ENCODE measurements at regions not wholly inside any gene's neighbourhood (a gene's known extent, or its start where the extent isn't known, plus 50 kb on each side); places are given as distances from the start of the nearest gene placed in this dataset.
"Not testable (repeated sequence)": the region's sequence is repeated elsewhere in the genome, so short reads cannot be mapped to it uniquely, and the experiment has no call there.

DNA sequence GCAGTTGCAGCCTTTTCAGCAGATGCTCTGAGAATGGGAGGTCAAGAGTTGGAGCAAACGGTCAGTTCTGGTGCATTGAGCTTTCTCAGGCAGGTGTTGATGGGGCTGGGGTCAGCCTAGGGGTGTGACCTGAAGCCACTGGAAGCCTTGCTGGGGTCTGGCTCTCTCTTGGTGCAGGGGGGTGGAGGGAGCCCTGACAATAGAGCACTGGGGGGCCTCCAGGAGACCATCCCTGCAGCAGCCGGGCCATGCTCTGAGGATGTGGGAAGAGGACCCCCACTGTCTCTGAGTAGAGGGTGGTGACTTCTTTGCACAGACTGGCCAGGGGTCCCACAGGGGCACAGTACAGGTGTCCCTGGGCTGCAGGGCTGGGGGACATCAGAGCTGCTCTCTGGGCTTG is 528.8 kb downstream of the GOLGA6L6 start:
- H3K27me3 Mint-ChIP-seq, H3K4me1 Mint-ChIP-seq, H3K9me3 Mint-ChIP-seq, H3K4me3 Mint-ChIP-seq, H3K27ac Mint-ChIP-seq, DNase-seq, H3K36me3 Mint-ChIP-seq: not testable (repeated sequence)

DNA sequence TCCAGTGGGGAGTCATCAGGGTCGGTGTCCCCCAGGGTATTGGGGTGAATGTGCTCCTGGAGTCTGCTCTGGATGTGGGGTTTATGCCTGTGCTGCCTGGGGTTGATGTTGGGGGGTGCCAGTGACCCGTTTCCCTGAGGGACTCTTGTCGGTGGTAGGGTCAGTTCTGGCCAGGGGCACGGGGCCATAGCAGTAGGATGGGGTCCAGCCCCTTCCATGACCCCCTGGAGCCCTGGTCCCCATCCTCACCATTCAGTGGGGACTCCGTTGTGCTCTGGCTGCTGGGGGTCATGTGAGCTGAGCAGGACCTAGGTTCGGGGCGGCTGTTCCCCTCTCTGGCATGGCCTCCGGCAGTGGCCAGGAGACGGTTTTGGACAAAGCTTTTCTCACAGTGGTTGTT is 530.8 kb downstream of the GOLGA6L6 start:
- H3K27ac Mint-ChIP-seq, H3K27me3 Mint-ChIP-seq, H3K4me3 Mint-ChIP-seq, H3K36me3 Mint-ChIP-seq, H3K9me3 Mint-ChIP-seq, H3K4me1 Mint-ChIP-seq, DNase-seq: not testable (repeated sequence)

DNA sequence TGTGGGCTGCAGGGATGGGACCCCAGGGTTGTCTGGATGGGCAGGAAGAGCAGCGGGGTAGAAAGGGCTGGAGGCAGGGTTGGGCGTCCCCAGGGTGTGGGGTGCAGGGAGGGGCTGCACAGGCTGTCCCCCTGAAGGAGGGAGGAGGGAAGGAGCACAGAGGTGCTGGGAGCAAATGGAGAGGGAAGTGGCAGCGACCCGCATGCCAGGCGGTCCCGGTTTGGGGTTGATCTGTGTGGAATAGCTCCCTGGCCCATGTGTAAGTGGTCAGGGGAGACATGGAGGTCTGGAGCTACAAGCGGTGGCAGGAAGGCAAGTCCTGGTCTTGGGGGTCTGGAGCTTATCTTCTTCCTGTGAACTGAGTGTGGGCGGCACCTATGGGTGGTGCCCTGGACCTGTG is 532.0 kb downstream of the GOLGA6L6 start:
- not testable (repeated sequence) for H3K9me3 Mint-ChIP-seq, H3K36me3 Mint-ChIP-seq, H3K27ac Mint-ChIP-seq, DNase-seq, H3K4me3 Mint-ChIP-seq, H3K27me3 Mint-ChIP-seq, H3K4me1 Mint-ChIP-seq

DNA sequence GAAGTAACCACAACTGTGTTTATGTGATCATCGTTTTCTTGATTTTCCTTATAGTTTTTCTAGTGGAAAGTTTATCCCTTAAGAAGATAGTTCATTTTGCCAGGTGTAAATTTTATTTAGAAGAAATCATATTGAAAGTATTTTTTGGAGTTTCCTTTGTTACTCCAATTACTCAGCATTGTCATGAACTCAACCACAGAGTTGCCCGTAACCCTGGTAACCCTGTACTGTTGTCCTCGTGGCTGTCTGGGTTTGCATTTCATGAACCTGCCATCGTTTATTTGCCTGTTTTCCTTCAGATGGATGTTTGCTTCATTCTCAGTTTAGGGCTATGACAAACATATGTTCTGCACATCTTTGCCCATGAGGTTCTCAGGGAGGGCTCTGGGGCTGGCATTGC is 534.3 kb downstream of the GOLGA6L6 start:
- H3K27ac Mint-ChIP-seq, H3K4me1 Mint-ChIP-seq, H3K9me3 Mint-ChIP-seq, DNase-seq, H3K27me3 Mint-ChIP-seq, H3K4me3 Mint-ChIP-seq, H3K36me3 Mint-ChIP-seq: not testable (repeated sequence)

DNA sequence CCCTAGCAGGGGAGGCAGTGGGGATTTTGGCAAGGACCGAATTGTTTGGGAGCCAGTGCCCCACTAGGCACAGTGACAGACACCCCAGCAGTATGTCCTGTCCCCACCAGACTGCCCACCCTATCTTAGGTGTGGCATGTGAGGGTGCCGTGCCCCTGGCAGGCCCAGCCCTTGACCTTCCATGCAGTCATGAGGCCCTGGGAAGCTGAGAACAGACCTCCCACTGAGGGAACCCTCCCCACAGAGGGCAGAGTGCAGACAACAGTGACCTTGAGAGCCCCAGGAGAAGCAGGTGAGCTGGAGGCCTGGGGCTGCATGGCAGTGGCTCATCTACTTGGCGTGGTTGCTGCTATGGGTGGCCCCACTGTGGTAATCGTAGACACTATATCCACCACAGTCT is 538.1 kb downstream of the GOLGA6L6 start:
- H3K36me3 Mint-ChIP-seq, H3K9me3 Mint-ChIP-seq, H3K27ac Mint-ChIP-seq, H3K27me3 Mint-ChIP-seq, H3K4me3 Mint-ChIP-seq, DNase-seq, H3K4me1 Mint-ChIP-seq: not testable (repeated sequence)

DNA sequence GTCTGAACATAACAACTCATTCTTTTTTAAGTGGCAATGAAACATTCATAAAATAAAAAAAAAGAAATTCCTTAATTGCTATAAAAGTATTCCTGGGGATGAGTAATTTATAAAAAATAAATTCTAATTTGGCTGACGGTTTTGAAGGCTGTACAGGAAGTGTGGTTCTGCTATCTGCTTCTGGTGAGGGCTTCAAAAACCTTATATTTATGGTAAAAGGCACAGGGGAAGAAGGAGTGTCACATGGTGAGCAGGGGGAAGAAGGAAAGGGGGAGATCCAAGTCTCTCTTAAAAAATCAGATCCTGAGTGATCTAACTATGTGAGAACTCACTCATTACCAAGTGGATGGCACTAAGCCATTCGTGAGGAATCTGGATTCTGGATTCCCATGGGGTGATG is 539.0 kb downstream of the GOLGA6L6 start:
- H3K36me3 Mint-ChIP-seq, H3K27ac Mint-ChIP-seq: not testable (repeated sequence)

DNA sequence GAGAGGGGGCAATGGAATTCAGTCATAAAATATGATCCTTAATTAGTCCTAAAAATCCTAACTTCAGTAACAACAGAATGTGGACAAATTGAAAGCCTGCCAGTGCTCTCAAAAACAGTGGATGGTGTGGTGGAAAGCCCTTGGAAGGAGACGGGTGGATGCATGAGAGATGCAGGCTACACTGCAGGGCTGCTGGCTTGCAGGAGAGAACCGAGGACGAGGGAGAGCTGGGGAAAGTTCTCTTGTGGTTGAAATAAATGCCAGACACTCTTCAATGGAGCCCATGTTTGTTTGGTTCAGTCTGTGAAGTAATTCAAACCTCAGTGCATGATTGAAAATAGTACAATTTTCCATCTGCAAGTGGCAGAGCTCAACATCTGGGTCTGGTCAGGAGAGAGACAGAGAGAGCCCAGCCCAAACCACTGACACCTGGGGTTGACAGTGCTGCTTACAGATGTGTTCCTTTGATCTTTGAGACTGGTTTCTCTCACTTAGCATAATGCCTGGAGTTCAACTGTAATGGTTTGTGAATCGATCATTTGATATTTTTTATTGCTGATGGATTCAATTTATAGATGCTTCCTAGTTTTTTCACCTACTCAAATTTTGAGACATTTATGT is 544.9 kb downstream of the GOLGA6L6 start:
- not testable (repeated sequence) for DNase-seq, H3K27ac Mint-ChIP-seq, H3K4me1 Mint-ChIP-seq, H3K36me3 Mint-ChIP-seq, H3K27me3 Mint-ChIP-seq, H3K9me3 Mint-ChIP-seq, H3K4me3 Mint-ChIP-seq

More for the DNA sequence above, 539.0 kb downstream of the GOLGA6L6 start:
- not testable (repeated sequence) for H3K4me3 Mint-ChIP-seq, H3K27me3 Mint-ChIP-seq, DNase-seq, H3K9me3 Mint-ChIP-seq, H3K4me1 Mint-ChIP-seq

DNA sequence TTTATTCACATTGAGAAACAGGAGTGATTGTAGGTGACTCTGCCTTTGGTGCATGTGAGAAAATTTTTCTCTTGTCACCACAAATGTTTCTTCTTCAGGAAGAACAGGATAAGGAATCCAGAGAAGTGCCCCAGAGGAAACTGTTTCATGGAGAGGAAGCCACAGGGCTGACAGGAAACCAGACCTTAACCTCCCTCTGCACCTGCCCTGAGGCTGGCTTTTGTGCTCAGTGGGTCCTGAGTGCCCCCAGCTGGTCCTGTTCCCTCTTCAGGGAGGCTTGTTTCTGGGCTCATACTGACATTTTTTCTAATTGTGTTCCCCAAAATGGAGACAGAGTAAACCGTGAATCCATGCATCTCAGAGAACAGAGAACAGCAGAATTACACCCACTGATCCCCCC is 546.3 kb downstream of the GOLGA6L6 start:
- H3K9me3 Mint-ChIP-seq, DNase-seq, H3K36me3 Mint-ChIP-seq, H3K27ac Mint-ChIP-seq, H3K27me3 Mint-ChIP-seq, H3K4me3 Mint-ChIP-seq, H3K4me1 Mint-ChIP-seq: not testable (repeated sequence)

DNA sequence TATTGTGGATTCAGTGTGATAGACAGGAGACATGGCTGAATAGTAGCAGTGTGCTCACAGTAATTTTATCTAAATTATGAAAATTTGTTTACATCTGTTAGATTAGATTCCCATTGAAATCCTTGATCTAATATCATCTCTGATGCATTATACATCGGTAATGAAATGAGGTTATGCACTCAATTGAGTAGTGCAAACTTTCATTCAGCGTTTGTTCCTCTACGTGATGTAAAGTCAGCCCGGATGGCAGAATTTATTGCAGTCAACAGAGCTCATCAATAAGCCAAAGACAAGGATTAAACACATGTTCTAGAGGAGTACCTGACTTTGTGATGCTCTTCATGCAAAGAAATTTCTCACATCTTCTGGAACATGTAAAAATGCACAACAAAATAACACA is 549.2 kb downstream of the GOLGA6L6 start:
- Mint-ChIP-seq H3K4me1 (no peaks in the 10 kb centered on the region), H3K27me3 (no peaks in the 10 kb centered on the region), H3K9me3 (peaks cover 2% of the 10 kb centered on the region), H3K27ac (no peak overlapping the region), H3K36me3 (no peaks in the 10 kb centered on the region), H3K4me3 (no peak overlapping the region)
- no peak for DNase-seq

DNA sequence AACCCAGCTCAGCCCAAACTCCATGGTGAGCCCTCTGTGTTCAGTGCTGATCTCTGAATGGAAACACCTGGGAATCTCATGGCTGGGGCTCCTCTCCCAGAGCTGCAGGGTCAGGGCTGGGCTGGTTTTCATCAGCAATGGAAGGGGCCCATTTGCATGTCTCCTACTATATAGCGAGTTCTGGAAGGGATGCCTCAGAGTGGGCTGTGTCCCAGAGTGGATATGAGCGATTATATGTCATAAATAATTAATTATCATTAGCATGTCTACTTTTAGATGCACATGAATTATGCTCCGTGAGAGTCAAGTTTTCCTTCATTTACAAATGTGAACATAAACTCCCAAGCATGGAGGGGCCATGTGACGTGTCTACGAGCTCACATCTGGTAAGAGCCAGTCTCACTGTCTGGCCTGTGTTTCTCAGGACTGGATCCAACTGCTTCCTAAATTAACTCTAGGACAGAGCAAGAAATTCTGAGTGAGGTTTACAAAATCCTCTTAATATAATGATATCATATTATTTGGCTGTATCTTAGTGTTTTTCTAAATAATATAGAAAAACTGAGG is 553.4 kb downstream of the GOLGA6L6 start:
- Mint-ChIP-seq H3K27ac (no peak overlapping the region), H3K27me3 (no peaks in the 10 kb centered on the region), H3K36me3 (no peaks in the 10 kb centered on the region), H3K4me1 (no peaks in the 10 kb centered on the region), H3K9me3 (peaks cover 2% of the 10 kb centered on the region), H3K4me3 (no peak overlapping the region)
- DNase-seq: no peak

DNA sequence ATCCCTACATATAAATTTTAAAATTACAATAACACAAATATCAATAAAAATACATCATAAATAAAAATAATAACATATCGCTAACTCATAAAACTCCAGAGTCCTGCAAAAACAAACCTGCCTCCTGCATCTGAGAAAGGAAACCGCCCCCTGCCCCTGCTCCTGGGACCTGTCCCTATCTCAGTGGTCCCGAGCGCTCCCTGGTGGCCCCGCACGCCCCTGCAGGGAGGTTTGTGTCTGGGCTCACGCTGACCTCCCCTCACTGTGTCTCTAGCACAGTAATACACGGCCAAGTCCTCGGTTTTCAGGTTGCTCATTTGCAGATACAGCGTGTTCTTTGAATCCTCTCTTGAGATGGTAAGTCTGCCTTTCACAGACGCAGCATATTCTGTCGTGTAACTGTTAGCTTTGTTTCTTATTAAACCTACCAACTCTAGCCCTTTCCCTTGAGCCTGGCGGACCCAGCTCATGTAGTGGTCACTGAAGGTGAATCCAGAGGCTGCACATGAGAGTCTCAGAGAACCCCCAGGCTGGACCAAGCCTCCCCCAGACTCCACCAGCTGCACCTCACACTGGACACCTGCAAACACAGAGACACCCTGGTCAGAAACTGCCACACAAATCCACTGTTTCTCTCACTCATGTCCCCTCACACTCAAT is 554.1 kb downstream of the GOLGA6L6 start:
- Mint-ChIP-seq H3K36me3 (no peaks in the 10 kb centered on the region), H3K27ac (no peak overlapping the region), H3K4me1 (no peaks in the 10 kb centered on the region), H3K4me3 (no peak overlapping the region), H3K9me3 (peaks cover 2% of the 10 kb centered on the region), H3K27me3 (no peaks in the 10 kb centered on the region)
- peak; percentile 6 for DNase-seq

DNA sequence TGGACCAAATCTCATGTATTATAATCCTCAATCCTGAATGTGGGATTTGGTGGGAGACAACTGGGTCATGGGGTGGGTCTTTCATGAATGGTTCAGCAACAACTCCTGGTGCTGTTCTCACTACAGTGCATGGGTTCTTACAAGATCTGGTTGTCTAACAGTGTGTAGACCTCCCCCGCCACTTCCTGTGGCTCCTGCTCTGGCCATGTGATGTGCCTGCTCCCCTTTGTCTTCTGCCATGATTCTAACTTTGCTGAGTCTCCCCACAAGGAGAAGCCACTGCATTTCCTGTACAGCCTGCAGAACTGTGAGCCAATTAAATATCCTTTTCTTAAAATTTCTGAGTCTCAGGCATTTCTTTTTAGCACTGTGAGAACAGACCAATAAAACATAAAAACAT is 557.5 kb downstream of the GOLGA6L6 start:
- Mint-ChIP-seq H3K4me1 (no peaks in the 10 kb centered on the region), H3K4me3 (no peak overlapping the region), H3K36me3 (no peaks in the 10 kb centered on the region), H3K27ac (no peak overlapping the region), H3K27me3 (no peaks in the 10 kb centered on the region), H3K9me3 (peaks cover 2% of the 10 kb centered on the region)
- DNase-seq: no peak

DNA sequence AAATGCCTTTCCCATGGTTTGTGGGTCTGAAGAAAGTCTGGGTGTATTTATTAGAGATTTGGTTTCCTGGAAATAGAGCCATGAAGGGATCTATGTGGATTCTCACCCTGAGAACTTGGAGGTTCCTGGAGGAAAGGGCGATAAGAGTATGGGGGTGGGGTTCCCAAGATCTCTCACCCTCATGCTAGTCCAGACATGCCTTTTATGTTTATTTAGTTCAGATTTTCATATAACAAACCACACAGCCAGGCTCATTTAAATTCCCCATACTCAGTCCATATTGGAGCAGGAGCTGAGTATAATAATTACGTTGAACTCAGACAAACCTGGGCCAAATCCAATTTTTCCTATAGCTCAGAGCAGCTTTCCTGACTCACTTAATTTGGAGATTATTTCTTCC is 566.6 kb downstream of the GOLGA6L6 start:
- Mint-ChIP-seq H3K9me3 (no peaks in the 10 kb centered on the region), H3K27ac (no peak overlapping the region), H3K4me3 (no peak overlapping the region), H3K36me3 (no peaks in the 10 kb centered on the region), H3K4me1 (no peaks in the 10 kb centered on the region), H3K27me3 (no peaks in the 10 kb centered on the region)
- no peak for DNase-seq

DNA sequence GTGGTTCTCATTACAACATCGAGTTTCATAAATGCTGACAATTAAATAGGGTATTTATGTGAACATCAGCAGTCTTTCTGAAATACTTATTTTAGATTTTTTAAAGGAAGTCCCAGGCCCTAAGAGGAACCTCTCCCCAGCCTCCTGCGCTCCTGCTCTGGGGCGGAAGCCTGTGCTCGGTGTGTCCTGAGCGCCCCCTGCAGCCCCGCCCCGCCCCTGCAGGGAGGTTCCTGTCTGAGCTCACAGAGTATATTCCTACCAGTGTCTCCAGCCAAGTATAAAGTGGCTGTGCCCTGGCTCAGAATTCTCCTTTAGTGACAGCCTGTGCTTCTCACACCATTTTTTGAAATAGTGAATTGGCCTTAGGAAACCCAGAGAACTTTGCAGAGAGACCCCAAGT is 567.9 kb downstream of the GOLGA6L6 start:
- no peak for DNase-seq
- H3K27ac Mint-ChIP-seq: no peak overlapping the region
- no peaks in the 10 kb centered on the region for H3K9me3 Mint-ChIP-seq
- no peak overlapping the region for H3K4me3 Mint-ChIP-seq
- no peaks in the 10 kb centered on the region for H3K27me3 Mint-ChIP-seq
- H3K36me3 Mint-ChIP-seq: no peaks in the 10 kb centered on the region
- H3K4me1 Mint-ChIP-seq: no peaks in the 10 kb centered on the region

DNA sequence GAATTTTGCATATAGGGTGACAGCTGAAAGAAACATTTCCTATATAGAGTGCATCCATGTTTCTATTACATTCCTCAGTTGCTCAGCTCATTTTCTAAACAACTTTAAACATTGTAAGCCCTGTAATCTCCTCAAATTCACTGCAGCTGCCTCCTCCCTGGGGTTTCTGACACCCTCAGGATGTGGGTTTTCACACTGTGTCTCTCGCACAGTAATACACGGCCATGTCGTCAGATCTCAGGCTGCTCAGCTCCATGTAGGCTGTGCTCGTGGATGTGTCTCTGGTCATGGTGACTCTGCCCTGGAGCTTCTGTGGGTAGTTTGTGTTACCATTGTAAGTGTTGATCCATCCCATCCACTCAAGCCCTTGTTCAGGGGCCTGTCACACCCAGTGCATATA is 569.0 kb downstream of the GOLGA6L6 start:
- H3K4me3 Mint-ChIP-seq, H3K27me3 Mint-ChIP-seq, DNase-seq, H3K9me3 Mint-ChIP-seq, H3K4me1 Mint-ChIP-seq, H3K27ac Mint-ChIP-seq, H3K36me3 Mint-ChIP-seq: not testable (repeated sequence)

DNA sequence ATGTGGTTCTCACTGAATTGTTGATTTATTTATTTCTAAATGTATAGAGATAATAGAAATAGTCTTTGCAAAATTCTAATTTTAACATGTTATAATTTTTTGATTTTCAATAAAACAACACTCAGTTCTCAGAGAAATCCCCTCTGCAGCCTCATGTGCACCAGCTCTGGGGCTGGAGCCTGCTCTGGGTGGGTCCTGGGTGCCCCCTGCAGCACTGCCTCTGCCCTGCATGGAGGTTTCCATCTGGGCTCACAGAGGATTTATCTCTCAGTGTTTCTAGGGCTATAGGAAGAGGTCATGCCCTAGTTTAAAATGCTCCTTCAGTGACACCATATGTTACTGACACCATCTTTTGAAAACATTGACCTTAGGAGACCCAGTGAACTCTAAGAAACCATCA is 576.0 kb downstream of the GOLGA6L6 start:
- not testable (repeated sequence) for H3K36me3 Mint-ChIP-seq, H3K27me3 Mint-ChIP-seq, DNase-seq, H3K4me3 Mint-ChIP-seq, H3K9me3 Mint-ChIP-seq, H3K4me1 Mint-ChIP-seq, H3K27ac Mint-ChIP-seq

All from activated naive CD8-positive, alpha-beta T cell treated with anti-CD3 and anti-CD28 coated beads for 36 hours (primary cell).